Gastrocnemius medialis (tissue), 4 donors: ENCODE measurements at regions not wholly inside any gene's neighbourhood (a gene's known extent, or its start where the extent isn't known, plus 50 kb on each side); places are given as distances from the start of the nearest gene placed in this dataset.
A peak's percentile ranks its signal among the peaks of the same experiment; 100 is the strongest.

Experiments
- ATAC-seq, 2 donors: fragments of 150-250 bp; one replicate each; pipeline ENCODE4 v1.9.1; 2016
- DNase-seq, 2 donors: peaks; one replicate each; pipeline ENCODE4 v3.0.0-alpha.2; 2019
- H3K27ac ChIP-seq, 4 donors: fragments of 200-600 bp; sonication (generic); 1 replicate in 1 of 4; 2 replicates in 3 of 4; pipeline ENCODE4 v1.5.1; 2016 to 2018; ENCODE audit warnings: mild to moderate bottlenecking in 2 of 4, moderate library complexity in 1 of 4
- H3K27me3 ChIP-seq, 3 donors: fragments of 200-600 bp; sonication (generic) in 2 of 3; 1 replicate in 1 of 3; 2 replicates in 2 of 3; pipeline versions ENCODE4 v1.5.1 to v1.6.0; 2016 to 2019; ENCODE audit warnings: mild to moderate bottlenecking in 1 of 3, moderate library complexity in 1 of 3
- H3K36me3 ChIP-seq, 2 donors: fragments of 200-600 bp; sonication (generic) in 1 of 2; one replicate each; pipeline ENCODE4 v1.5.1; 2017 to 2018
- H3K4me1 ChIP-seq, 2 donors: fragments of 200-600 bp; sonication (generic) in 1 of 2; one replicate each; pipeline ENCODE4 v1.5.1; 2016 to 2017; ENCODE audit warnings: mild to moderate bottlenecking in 2 of 2
- H3K4me3 ChIP-seq, 4 donors: fragments of 200-600 bp; sonication (generic) in 3 of 4; 1 replicate in 1 of 4; 2 replicates in 3 of 4; pipeline ENCODE4 v1.5.1; 2016 to 2019; ENCODE audit warnings: mild to moderate bottlenecking in 2 of 4
- H3K9me3 ChIP-seq, 3 donors: fragments of 200-600 bp; sonication (generic) in 2 of 3; 1 replicate in 1 of 3; 2 replicates in 2 of 3; pipeline ENCODE4 v1.5.1; 2016 to 2019
- POLR2A ChIP-seq, 2 donors: fragments of 450-650 bp; IDR thresholded peaks; one replicate each; pipeline ENCODE4 v1.6.1; 2017; ENCODE audit warnings: antibody characterized with exemption in 2 of 2, mild to moderate bottlenecking in 2 of 2, moderate library complexity in 2 of 2
- in situ Hi-C, 4 donors: fragments of 200-750 bp; cut with MboI; loops; one replicate each; pipeline versions ENCODE4 v1.15.0 to v1.8.0; 2017; ENCODE audit warnings: low sequenced_read_pairs in 4 of 4
- intact Hi-C: fragments of 100-400 bp; cut with DNase I; formaldehyde crosslinking; loops from one replicate; pipeline ENCODE4 v1.15.1; 2023; ENCODE audit warnings: low total_unique reads
- TF ChIP-seq, protein P1 (sequence below), 5 experiments: fragments of 450-650 bp in 3 of 5; fragments of 200-600 bp in 2 of 5; sonication (generic) in 2 of 5; IDR thresholded peaks in 4 of 5; conservative IDR thresholded peaks in 1 of 5; 1 replicate in 4 of 5; 2 replicates in 1 of 5; pipeline ENCODE4 v1.5.1; 2016 to 2019; ENCODE audit warnings: antibody characterized with exemption in 5 of 5, mild to moderate bottlenecking in 3 of 5, moderate library complexity in 3 of 5

- H3K27me3 ChIP-seq = no peaks in the 10 kb centered on the region
- in situ Hi-C loops = no loop called here
- H3K36me3 ChIP-seq = no peaks in the 10 kb centered on the region
- ATAC-seq = no peak
- DNase-seq = no peak
- no peak overlapping the region for H3K27ac ChIP-seq
- H3K4me3 ChIP-seq = no peak overlapping the region
- TF ChIP-seq, protein P1, sequence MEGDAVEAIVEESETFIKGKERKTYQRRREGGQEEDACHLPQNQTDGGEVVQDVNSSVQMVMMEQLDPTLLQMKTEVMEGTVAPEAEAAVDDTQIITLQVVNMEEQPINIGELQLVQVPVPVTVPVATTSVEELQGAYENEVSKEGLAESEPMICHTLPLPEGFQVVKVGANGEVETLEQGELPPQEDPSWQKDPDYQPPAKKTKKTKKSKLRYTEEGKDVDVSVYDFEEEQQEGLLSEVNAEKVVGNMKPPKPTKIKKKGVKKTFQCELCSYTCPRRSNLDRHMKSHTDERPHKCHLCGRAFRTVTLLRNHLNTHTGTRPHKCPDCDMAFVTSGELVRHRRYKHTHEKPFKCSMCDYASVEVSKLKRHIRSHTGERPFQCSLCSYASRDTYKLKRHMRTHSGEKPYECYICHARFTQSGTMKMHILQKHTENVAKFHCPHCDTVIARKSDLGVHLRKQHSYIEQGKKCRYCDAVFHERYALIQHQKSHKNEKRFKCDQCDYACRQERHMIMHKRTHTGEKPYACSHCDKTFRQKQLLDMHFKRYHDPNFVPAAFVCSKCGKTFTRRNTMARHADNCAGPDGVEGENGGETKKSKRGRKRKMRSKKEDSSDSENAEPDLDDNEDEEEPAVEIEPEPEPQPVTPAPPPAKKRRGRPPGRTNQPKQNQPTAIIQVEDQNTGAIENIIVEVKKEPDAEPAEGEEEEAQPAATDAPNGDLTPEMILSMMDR (IDR thresholded peaks at IDR 0.05 in 4 of 5, conservative IDR thresholded peaks at IDR 0.05 in 1 of 5) = no peak
- no peak for TF ChIP-seq POLR2A (IDR thresholded peaks at IDR 0.05)
- H3K4me1 ChIP-seq = no peaks in the 10 kb centered on the region
- no peaks in the 10 kb centered on the region for H3K9me3 ChIP-seq
- intact Hi-C loops = no loop called here
These were observed 127.5 kb downstream of the ARRDC3 start for GRCh38 chr5:91255396-91256141.

GRCh38 chr5:91252916-91253315 is 130.2 kb downstream of the ARRDC3 start:
- Histone ChIP-seq H3K36me3 (no peaks in the 10 kb centered on the region), H3K4me3 (no peak overlapping the region), H3K4me1 (no peaks in the 10 kb centered on the region), H3K27ac (no peak overlapping the region), H3K9me3 (no peaks in the 10 kb centered on the region), H3K27me3 (no peaks in the 10 kb centered on the region)
- TF ChIP-seq, protein P1 (IDR thresholded peaks at IDR 0.05 in 4 of 5, conservative IDR thresholded peaks at IDR 0.05 in 1 of 5) = no peak
- no peak for TF ChIP-seq POLR2A (IDR thresholded peaks at IDR 0.05)
- no peak for DNase-seq
- in situ Hi-C loops (no loop called here), intact Hi-C loops (no loop called here)
- no peak for ATAC-seq

DNA sequence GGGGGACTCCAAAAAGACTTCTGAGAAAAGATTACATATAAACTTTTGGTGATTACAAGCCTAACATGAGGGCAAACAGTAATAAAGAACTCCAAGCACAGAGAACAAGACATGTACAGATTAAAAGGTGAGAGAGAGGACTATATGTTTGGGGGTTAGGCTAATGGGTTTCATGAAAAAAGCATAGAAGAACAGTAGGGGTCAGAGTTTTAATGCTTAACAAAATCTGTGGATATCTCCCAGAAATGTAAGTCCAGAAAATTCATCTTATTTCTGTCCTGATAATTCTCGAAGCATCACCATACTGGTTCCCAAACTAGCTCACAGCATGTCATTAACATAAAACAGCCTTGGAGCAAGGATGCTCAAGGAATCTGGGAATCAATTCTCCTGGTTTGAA is 137.2 kb downstream of the ARRDC3 start:
- Histone ChIP-seq H3K27ac (no peak overlapping the region), H3K27me3 (no peaks in the 10 kb centered on the region), H3K4me3 (no peak overlapping the region), H3K4me1 (peaks cover 7 to 11% of the 10 kb centered on the region in 2 donors), H3K9me3 (no peaks in the 10 kb centered on the region), H3K36me3 (no peaks in the 10 kb centered on the region)
- in situ Hi-C loops (no loop called here), intact Hi-C loops (no loop called here)
- ATAC-seq (no peak), DNase-seq (no peak)
- TF ChIP-seq, protein P1 (IDR thresholded peaks at IDR 0.05 in 4 of 5, conservative IDR thresholded peaks at IDR 0.05 in 1 of 5) = no peak
- TF ChIP-seq POLR2A (IDR thresholded peaks at IDR 0.05) = no peak

GRCh38 chr5:91245074-91245452 is 138.1 kb downstream of the ARRDC3 start:
- no peaks in the 10 kb centered on the region for H3K27me3 ChIP-seq
- H3K27ac ChIP-seq = peak overlapping the region in 2 of 4 donors; percentile 5 to 40
- DNase-seq = peak; percentile 18 to 54
- H3K4me1 ChIP-seq = peaks cover 7 to 11% of the 10 kb centered on the region in 2 donors
- intact Hi-C loops (no loop called here), in situ Hi-C loops (no loop called here)
- no peak for TF ChIP-seq POLR2A (IDR thresholded peaks at IDR 0.05)
- TF ChIP-seq, protein P1 (IDR thresholded peaks at IDR 0.05 in 4 of 5, conservative IDR thresholded peaks at IDR 0.05 in 1 of 5) = no peak
- no peaks in the 10 kb centered on the region for H3K36me3 ChIP-seq
- no peak overlapping the region for H3K4me3 ChIP-seq
- H3K9me3 ChIP-seq = no peaks in the 10 kb centered on the region
- ATAC-seq = peak; percentile 83 to 98
